GM21526 (cell line): ENCODE measurements at regions not wholly inside any gene's neighbourhood (a gene's known extent, or its start where the extent isn't known, plus 50 kb on each side); places are given as distances from the start of the nearest gene placed in this dataset.

Source experiments
- ATAC-seq: cut with Tn5 transposase; IDR thresholded peaks from one replicate; pipeline ENCODE4 v1.9.1; 2021; ENCODE audit warnings: moderate library complexity; ENCODE audit not compliant: unreplicated experiment, low FRiP score

DNA sequence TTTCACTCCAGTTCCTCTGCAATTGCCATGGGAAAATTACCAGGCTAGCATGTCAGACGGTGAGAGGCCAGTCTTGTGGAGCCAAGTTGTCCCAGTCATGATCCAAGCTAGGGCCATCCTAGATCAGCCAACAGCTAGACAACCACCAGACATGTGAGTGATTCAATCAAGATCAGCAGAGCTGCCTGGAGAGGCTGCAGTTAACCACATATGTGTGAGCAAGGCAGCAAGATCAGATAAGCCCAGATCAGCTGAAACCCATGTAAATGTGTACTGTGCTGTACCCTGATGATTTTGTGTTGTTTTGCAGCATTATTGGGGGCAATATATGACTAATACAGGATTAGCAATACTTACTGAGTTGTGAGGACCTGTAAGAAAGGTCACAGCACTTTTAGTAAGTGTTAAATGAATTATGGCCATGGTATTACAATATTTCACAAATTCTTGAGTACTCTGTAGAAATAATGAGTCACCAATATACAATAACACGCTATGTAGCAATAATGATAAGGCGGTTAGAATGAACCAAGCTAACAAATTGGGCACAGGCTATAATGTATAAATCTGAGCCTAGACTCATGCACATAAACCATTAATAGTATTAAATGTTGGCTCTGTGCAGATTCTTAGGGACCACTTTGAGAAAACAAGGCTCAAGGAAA is 91.4 kb downstream of the SUDS3 start:
- ATAC-seq: no peak

DNA sequence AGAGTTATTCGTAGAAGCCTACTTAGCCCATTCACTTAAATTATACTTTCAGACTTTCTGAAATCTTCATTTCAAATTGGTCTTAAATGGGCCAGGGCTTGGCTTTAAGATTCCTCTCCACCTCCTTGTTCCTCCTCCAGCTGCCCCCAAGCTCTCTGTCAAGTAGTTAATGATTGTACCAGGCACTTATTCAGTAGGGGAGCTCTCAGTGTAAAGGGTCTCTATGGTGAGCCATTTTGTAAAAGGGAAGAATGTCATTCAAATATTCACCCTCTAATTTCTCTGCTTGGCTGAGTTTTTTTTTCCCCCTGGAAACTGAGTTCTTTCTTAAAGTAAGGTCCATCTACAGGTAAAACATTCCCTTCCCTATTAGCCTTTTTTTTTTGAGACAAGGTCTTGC is 96.6 kb downstream of the SUDS3 start:
- ATAC-seq: no peak

DNA sequence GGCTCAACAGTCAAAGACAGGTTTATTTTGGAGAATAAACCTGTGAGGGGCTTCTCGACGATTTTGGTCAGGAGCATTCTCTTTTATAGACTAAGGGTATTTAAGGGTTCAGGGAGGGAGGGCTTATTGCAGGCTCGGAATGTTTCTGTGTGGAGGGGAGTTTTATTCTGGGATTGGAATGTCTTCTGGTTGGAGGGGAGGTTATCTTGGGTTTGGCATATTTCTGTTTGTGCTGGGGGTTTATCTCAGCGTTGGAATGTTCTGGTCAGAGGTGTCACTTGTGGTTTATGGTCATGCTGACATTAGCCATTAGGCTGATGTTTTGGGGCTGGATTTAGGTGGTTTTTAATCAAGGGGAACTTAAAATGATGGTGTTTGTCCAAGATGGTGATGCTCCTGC is 103.9 kb downstream of the SUDS3 start:
- ATAC-seq: no peak

DNA sequence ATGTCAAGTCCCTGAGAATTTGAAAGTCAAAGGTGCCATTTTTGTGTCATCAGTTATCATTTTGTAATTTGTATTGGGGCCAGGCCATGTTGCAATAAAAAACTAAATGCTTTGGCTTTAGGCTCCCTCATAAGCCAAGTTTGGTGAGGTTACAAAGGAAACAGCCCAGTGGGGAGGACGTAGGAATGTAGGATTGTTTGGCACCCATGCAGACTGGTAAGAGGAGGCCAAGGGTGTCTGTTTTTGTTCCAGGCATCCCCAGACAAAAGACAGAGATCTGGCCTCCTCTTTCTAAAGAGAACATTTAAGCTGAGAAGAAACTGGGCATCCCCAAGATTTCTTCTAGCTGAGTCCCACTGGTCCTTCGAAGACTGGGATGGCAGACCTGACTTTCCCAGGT is 111.7 kb downstream of the SUDS3 start:
- no peak for ATAC-seq

DNA sequence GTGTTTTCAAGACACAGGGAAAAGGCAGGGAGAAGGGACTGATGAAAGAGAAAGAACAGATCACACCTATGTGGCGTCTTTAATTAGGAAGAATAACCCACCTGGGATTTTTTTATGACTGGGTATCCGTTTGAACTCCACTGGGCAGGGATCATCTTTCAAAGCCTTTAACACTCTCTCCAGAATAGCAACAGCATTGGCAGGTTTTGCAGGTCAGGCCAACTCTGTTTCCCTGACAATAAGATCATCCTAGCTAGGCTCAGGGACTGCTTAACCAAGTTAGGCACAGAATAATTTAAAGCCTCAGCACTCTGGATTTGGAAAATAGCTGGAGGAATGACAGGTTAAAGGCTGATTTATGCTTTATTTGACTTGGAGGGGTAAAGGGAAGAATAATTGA is 117.6 kb downstream of the SUDS3 start:
- no peak for ATAC-seq

DNA sequence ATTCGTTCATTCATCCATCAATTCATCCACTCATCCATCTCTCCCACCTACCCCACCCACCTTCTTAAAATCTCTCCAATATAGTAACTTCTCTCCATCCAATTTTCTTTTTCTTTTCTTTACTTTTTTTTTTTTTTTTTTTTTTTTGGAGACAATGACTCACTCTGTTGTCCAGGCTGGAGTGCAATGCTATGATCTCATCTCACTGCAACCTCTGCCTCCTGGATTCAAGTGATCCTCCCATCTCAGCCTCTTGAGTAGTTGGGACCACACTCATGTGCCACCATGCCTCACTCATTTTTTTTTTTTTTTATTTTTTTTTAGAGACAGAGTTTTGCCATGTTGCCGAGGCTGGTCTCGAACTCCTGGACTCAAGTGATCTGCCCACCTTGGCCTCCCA is 118.4 kb downstream of the SUDS3 start:
- no peak for ATAC-seq

DNA sequence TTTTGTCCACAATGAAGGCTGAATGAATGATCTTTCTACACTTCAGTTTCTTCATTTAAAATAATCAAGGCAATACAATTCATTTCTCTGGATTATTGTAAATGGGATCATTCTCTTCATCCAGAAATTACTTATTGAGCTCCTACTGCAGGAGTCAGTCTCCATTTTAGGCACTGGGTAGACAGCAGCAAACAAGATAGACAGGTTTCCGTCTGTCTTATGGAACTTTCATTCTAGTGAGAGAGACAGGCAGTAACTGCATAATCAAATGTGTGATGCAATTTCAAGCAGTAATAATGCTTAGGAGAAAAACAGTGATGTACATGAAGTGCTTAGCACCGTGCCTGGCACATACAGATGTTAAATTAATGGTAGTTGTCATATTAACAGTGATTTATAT is 118.9 kb downstream of the SUDS3 start:
- no peak for ATAC-seq

DNA sequence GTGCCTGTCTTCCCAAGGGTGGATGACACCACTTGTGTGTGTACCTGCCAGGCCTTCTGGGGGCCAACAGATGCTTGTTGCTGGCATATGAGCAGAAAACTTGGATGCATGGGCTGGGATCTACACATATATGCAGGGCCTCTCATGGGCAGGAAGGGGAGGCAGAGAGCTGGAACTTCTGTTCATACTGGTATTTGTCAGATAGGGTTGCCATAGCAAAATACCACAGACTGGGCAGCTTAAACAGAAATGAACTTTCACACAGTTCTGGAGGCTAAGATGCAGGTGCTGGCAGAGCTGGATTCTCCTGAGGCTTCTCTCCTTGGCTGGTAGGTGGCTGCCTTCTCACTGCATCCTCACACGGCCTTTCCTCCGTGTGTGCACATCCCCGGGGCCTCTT is 121.8 kb downstream of the SUDS3 start:
- no peak for ATAC-seq

DNA sequence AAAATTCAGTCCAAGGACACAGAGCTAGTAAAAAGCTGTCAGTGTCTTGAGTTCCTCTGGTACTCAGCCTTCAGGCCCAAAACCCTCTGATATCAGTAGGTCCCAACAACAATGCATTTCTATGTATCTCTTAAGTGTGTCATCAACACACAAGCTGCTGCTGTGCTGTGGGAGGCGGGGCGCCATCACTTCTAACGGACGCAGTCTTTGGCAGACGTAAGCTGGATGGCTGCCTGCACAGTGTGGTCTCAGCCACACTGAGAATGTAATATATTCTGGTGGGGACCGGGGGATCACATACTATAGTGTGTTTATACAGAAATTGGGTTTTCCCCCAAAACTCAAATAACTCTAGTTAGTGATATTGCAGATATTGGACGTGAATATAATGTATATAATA is 123.9 kb downstream of the SUDS3 start:
- no peak for ATAC-seq

DNA sequence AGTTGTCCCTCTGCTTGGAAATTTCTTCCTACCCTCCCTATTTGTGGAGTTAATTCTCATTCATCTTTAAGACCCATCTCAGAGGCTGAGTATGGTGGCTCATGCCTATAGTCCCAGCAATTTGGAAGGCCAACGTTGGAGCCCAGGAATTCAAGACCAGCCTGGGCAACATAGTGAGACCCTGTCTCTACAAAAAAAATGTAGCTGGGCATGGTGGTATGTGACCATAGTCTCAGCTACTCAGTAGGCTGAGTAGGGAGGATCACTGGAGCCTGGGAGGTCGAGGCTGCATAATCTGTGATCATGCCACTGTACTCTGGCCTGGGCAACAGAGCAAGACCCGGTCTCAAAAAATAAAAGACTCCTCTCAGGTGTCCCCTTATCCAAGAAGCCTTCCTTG is 125.1 kb downstream of the SUDS3 start:
- no peak for ATAC-seq

DNA sequence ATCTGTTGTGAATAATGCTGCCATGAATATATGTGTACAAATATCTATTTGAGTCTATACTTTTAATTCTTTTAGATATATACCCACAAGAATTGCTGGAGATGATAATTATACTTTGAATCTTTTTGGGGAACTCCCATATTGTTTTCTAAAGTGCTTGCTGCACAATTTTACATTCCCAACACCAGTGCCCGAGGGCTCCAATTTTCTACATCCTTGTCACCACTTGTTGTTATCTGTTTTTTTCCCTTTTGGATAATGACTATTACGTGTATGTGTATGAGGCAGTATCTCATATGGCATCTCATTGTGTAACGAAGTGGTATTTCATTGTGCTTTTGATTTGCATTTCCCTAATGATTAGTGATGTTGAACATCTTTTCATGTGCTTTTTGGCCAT is 127.1 kb downstream of the SUDS3 start:
- ATAC-seq: no peak

DNA sequence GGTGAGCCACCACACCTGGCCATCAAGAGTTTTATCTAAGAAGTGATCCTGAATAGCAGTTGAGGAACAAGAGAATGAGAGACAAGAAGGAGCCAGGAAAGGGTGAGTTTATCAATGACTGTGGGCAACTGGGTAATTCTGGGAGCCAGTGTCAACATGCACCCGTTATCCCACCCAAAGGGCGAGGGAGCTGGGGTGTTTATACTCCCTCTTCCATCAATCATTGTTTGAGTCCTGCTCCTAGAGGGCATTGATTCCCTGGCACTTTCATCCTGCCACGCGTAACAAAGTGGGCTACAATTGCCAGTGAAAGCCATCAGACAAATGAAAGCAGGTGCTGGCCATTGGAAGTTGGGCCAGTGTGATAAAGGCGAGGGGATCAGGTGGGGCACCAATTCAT is 136.3 kb downstream of the SUDS3 start:
- ATAC-seq: no peak

DNA sequence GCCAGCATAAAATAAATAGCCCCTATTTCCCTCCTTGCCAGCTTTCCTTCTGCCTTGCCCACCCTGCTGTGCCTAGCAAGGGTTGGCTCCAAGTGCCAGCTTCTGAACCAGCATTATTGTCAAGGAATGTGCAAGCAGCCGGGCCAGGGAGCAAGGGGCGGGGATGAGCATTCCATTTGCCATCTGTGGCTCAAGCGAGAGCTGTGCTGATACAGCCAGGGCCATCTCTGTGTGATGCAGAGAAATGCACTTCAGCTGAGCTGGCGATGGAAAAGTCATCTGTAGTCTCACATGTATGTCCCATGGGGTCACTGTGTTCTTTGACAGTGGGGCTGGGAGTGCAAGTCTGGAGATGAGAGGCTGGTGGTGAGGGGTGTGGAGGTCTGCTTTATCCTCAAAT is 137.3 kb downstream of the SUDS3 start:
- no peak for ATAC-seq

DNA sequence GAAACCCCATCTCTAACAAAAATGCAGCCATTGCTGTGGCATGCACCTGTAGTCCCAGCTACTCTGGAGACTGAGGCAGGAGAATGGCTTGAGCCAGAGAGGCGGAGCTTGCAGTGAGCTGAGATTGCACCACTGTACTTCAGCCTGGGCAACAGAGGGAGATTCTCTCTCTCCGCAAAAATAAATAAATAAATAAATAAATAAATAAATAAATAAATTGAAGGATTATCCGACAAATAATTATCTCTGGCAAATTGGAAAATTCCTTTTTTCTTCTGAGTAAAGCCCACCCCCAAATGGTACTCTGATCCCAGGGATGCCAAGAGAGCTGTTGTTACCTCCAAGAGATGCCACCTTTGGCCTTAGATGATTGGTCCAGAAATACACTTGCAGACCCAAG is 137.9 kb downstream of the SUDS3 start:
- ATAC-seq: no peak

DNA sequence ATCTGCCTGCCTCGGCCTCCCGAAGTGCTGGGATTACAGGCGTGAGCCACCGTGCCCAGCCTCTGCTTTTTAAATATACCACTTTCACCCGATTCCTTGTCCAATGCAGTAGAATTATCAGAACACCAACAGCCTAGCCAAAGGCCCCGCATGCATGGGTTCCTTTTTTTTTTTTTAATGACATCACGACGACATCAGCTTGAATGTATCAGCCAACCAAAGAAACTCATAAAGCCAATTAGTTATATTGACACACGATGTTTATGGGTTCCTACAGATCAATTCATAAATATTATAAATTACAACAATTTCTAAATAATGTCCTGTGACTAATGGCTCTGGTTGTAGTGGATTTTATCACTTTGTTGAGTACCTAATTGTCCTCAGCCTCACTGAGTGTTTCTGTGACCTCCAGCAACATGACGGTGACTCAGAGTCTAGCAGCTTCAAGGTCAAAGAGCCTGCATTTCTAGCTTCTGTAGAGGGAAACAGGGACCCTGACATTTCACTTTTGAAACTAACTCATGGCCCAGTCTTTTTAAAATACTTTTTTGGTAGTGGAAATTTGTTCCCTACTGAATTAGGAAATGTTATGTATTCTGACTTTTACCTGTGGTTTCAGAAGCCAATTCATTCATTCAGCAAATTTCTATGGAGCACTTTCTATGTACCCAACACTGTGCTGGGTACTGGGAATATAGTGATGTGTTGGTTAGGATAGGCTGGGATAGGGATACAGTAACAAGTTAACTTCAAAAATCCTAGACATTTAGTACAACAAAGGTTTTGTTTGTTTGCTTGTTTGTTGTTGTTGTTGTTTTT is 144.1 kb downstream of the SUDS3 start:
- ATAC-seq: no peak

DNA sequence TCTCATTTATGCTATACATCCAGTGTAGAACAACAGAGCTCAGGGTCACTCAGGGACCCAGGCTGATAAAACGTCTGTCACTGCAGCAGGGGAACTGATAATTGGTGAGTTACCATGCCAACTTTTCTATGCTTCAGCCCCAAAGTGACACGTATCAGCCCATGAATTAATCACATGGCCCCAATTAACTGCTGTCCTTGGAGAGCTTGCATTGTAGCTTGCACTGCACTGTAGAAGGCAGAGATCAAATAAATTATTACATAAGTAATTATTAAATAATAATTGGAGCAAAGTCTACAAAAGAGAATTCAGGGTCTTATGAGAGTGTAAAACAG is 144.6 kb downstream of the SUDS3 start:
- ATAC-seq: no peak

DNA sequence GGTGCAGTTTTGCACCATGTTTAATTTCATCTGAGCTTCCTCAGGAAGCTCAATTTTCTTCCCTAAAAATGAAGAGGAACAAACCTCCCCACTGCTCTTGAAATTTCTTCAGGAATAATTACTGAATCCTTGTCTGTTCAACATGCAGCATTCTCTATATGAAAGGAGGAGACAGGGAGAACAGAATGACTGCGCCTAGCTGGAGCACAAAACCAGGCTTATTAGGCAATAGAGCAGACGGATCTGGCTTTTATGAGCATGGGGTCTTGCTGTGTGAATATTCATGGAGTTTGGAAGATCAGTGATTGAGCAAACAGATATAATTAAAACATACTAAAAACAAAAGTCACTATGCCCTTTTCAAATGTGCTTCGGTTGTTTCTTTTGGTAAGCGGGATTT is 148.1 kb downstream of the SUDS3 start:
- ATAC-seq: no peak

DNA sequence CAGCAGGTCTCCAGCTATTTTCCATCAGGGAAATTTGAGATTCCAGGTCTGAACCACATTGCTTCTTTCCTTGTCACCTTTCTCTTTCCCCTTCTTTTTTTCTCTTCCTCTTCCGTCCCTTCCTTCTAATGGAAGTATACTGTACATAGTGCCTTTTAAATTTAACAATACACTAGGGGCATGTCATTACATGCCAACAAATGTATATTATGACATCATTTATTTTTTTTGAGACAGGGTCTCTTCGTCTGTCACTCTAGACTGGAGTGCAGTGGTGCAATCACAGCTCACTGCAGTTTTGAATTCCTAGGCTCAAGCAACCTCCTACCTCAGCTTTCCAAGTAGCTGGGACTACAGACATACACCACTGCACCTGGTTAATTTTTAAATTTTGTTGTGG is 148.9 kb downstream of the SUDS3 start:
- no peak for ATAC-seq

DNA sequence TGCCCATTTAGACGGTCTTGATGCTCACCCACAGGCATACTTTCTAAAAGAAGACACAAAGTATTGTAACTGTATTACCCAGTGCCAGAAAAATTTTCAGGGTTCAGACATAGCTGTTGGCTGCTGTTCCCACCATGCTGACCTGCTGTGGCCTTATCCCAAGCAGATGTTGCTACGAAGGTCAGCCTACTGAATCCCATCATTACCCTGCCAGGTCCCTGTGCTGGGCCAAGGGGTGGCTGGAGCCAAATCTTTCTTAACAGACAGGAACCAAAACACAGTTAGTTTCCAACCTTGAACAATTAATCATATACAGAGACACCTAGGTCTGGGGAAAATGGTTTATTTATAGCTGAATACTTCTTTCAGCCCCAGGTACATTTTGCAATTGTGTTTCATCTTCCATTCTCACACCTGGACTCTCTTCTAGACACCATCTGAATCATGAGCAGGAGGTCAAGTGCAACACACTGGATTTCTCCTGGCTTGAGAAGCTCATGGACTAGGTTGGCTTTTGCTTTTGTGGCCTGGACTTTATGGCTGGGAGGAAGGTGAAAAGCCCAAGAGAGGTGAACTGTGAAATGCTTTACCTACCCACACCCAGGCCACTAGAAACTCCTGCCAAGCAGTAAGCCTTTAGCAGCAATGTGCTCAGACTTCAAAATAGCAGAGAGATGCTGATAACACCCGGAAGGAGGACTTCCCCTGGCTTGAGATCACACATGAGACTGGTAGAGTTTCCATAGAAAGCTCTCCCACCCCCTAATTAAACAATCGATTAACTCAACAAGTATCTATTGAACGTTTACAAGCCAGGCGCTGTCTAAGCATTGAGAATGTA is 150.1 kb downstream of the SUDS3 start:
- ATAC-seq: no peak

DNA sequence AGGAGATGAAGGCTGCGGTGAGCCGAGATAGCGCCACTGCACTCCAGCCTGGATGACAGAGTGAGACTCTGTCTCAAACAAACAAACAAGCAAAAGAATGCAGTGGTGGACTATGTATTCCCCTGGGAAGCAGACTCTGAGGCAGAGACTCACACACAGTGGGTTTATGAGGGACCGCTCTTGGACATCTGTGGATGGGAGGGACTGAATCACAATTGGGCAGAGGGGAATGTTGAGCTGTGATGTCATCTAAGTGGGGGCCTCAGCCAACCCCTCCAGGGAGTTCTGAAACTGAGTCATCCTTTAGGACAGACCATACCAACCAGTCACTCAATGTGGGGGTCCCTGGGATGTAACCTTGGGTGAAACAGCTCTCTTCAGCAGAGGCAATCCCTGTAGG is 151.0 kb downstream of the SUDS3 start:
- no peak for ATAC-seq

DNA sequence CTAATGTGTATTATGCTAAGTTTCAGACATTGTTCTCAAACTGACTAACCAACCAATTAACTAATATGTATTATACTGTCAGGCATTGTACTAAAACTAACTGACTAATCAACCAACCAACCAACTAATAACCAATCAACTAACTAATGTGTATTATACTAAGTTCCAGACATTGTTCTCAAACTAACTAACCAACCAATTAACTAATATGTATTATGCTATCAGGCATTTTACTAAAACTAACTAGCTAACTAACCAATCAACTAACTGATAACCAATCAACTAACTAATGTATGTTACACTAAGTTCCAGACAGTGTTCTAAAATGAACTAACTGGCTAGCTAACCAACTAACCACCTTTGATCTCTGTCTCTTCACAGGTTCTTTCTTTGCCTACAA is 152.3 kb downstream of the SUDS3 start:
- no peak for ATAC-seq

DNA sequence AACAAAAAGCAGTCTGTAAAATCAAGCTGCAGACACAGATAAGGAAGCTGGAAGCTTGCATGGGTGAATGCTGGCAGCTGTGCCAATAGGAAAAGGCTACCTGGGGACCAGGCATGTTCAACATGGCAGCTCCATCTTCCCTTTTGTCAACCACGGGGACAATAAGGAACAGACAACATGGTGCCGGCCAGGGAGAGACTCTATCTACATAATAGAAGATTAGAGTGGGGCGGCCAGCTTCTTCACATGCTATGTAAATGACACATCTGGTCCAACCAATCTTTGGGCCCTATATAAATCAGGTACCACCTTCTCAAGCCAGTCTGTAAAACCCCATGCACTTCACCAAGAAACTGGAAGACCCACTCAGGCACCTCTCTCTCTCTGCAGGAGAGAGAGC is 157.6 kb downstream of the SUDS3 start:
- no peak for ATAC-seq
